Activated CD4-positive, alpha-beta T cell treated with anti-CD3 and anti-CD28 coated beads for 4 hours (primary cell): ENCODE measurements at regions not wholly inside any gene's neighbourhood (a gene's known extent, or its start where the extent isn't known, plus 50 kb on each side); places are given as distances from the start of the nearest gene placed in this dataset.

Experiments
- DNase-seq, 2 donors: peaks; one replicate each; pipeline ENCODE4 v3.0.0-alpha.2; 2020

- DNase-seq = no peak
These were observed 277.0 kb downstream of the FOXA2 start for GRCh38 chr20:22307409-22307808.

GRCh38 chr20:22305381-22305780, 279.0 kb downstream of the FOXA2 start:
- DNase-seq = no peak

GRCh38 chr20:22303523-22303922, 280.8 kb downstream of the FOXA2 start:
- no peak for DNase-seq

- DNase-seq = no peak
These were observed 282.3 kb downstream of the FOXA2 start for GRCh38 chr20:22302039-22302438.

- no peak for DNase-seq
These were observed 290.5 kb downstream of the FOXA2 start for GRCh38 chr20:22293886-22294285.

- DNase-seq = no peak
These were observed 294.9 kb downstream of the FOXA2 start for GRCh38 chr20:22289442-22289841.

- no peak for DNase-seq
These were observed 295.4 kb downstream of the FOXA2 start for GRCh38 chr20:22288957-22289356.

GRCh38 chr20:22288156-22288555, 296.2 kb downstream of the FOXA2 start:
- no peak for DNase-seq

GRCh38 chr20:22285555-22285954, 298.8 kb downstream of the FOXA2 start:
- DNase-seq = no peak

GRCh38 chr20:22282696-22283095, 301.7 kb downstream of the FOXA2 start:
- no peak for DNase-seq

GRCh38 chr20:22274330-22274729, 310.0 kb downstream of the FOXA2 start:
- no peak for DNase-seq

GRCh38 chr20:22268675-22269074, 315.7 kb downstream of the FOXA2 start:
- DNase-seq = no peak

- no peak for DNase-seq
These were observed 319.5 kb downstream of the FOXA2 start for GRCh38 chr20:22264917-22265316.

- DNase-seq = no peak
These were observed 323.9 kb downstream of the FOXA2 start for GRCh38 chr20:22260506-22260905.

- DNase-seq = no peak
These were observed 326.5 kb downstream of the FOXA2 start for GRCh38 chr20:22257912-22258311.

- DNase-seq = no peak
These were observed 336.2 kb downstream of the FOXA2 start for GRCh38 chr20:22248051-22248667.

GRCh38 chr20:22245139-22245538, 339.2 kb downstream of the FOXA2 start:
- no peak for DNase-seq

- no peak for DNase-seq
These were observed 341.3 kb downstream of the FOXA2 start for GRCh38 chr20:22243067-22243466.

GRCh38 chr20:22241609-22242008, 342.8 kb downstream of the FOXA2 start:
- no peak for DNase-seq

- no peak for DNase-seq
These were observed 351.4 kb downstream of the FOXA2 start for GRCh38 chr20:22232923-22233322.

GRCh38 chr20:22232473-22232872, 351.9 kb downstream of the FOXA2 start:
- DNase-seq = no peak

- DNase-seq = no peak
These were observed 357.3 kb downstream of the FOXA2 start for GRCh38 chr20:22226849-22227700.

- no peak for DNase-seq
These were observed 361.1 kb downstream of the FOXA2 start for GRCh38 chr20:22223236-22223635.

GRCh38 chr20:22217712-22218352, 366.5 kb downstream of the FOXA2 start:
- no peak for DNase-seq
